Sigmoid colon (tissue), 3 donors: ENCODE measurements at regions not wholly inside any gene's neighbourhood (a gene's known extent, or its start where the extent isn't known, plus 50 kb on each side); places are given as distances from the start of the nearest gene placed in this dataset.

Source experiments
- CTCF ChIP-seq, 4 experiments: fragments of 450-650 bp in 3 of 4; fragments of 200-600 bp in 1 of 4; IDR thresholded peaks; one replicate each; pipeline ENCODE4 v1.5.1; 2016 to 2019; ENCODE audit warnings: antibody characterized with exemption in 4 of 4, mild to moderate bottlenecking in 3 of 4, moderate library complexity in 2 of 4
- POLR2A ChIP-seq, 2 donors: fragments of 450-650 bp; IDR thresholded peaks; one replicate each; pipeline ENCODE4 v1.6.1; 2016; ENCODE audit warnings: antibody characterized with exemption in 2 of 2, mild to moderate bottlenecking in 2 of 2, moderate library complexity in 2 of 2

DNA sequence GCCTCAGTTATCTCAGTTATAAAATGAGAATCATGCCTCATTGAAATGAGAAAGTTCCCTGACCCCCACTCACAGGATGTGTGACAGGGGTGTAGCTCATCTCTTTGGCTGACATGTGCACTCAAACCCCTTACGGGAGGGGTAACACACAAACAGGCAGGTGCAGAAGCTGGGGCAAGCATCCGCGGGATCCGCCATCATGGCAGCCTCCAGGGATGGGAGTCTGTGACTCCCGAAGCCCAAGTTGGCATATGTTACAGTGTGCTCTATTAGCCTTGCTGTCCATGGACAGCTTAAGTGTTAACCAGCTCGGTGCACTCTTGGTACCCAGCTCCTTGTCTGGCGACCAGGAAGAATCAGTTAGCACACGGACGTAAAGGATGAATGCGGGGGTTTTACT, 822.7 kb upstream of the SEMA6D start:
- TF ChIP-seq POLR2A (IDR thresholded peaks at IDR 0.05) (no peak), CTCF (IDR thresholded peaks at IDR 0.05) (no peak)
